Left hindlimb (tissue), 1 donor: ENCODE measurements at regions not wholly inside any gene's neighbourhood (a gene's known extent, or its start where the extent isn't known, plus 50 kb on each side); places are given as distances from the start of the nearest gene placed in this dataset.
"Not testable (repeated sequence)": the region's sequence is repeated elsewhere in the genome, so short reads cannot be mapped to it uniquely, and the experiment has no call there.

Experiments used
- DNase-seq: peaks from one replicate; pipeline ENCODE4 v3.0.0-alpha.2; 2018

GRCh38 chr2:875687-876615 is 74.7 kb upstream of the SNTG2 start:
- no peak for DNase-seq

- DNase-seq: peak; percentile 13
These were observed 76.7 kb upstream of the SNTG2 start for GRCh38 chr2:873651-874580.

GRCh38 chr2:873027-873426 is 77.6 kb upstream of the SNTG2 start:
- DNase-seq: no peak

GRCh38 chr2:871926-872680 is 78.5 kb upstream of the SNTG2 start:
- no peak for DNase-seq

- no peak for DNase-seq
These were observed 79.4 kb upstream of the SNTG2 start for GRCh38 chr2:871175-871727.

- no peak for DNase-seq
These were observed 80.2 kb upstream of the SNTG2 start for GRCh38 chr2:870426-870825.

GRCh38 chr2:869894-870293 is 80.8 kb upstream of the SNTG2 start:
- DNase-seq: no peak

DNA sequence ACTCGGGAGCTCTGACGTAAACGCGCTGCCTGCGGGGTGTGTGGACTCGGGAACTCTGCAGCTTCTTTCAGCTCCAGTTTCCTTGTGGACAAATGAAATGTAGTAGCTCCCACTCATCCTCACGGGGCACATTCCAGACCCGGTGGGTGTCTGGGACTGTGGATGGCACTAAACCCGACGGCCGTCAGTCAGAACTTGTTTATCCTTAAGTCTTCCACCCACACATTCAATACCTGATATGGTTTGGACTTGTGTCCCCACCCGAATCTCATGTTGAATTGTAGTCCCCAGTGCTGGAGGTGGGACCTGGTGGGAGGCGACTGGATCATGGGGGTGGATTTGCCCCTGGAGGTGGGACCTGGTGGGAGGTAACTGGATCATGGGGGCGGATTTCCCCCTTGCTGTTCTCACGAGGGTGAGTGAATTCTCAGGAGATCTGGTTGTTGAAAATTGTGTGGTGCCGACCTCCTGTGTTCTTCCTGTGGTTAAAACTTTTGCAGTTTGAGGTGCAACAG is 81.2 kb upstream of the SNTG2 start:
- DNase-seq: no peak

- not testable (repeated sequence) for DNase-seq
These were observed 81.8 kb upstream of the SNTG2 start for GRCh38 chr2:868857-869256.

GRCh38 chr2:867296-867695 is 83.4 kb upstream of the SNTG2 start:
- no peak for DNase-seq

DNA sequence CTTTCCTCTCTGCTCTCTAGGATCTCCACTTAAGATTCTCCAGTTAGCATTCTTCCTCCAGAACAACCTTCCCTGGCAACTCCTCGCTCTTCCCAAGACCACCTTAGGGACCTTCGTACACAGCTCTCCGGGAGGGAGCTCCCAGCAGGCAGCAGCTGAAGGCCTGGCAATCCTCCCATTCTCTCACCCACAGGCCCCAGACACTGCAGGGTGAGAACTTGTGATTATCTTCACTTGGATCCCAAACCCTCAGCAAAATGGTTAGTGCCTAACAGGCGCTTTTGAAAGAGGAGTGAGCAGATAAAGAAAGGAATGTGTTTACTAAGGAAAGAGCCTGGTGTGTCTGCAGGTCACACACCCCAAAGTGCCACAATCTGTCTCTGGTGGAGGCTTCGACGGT is 83.8 kb upstream of the SNTG2 start:
- DNase-seq: no peak

- no peak for DNase-seq
These were observed 84.5 kb upstream of the SNTG2 start for GRCh38 chr2:866009-866680.

GRCh38 chr2:864501-865106 is 86.0 kb upstream of the SNTG2 start:
- DNase-seq: no peak

- DNase-seq: no peak
These were observed 86.8 kb upstream of the SNTG2 start for GRCh38 chr2:863732-864450.

- DNase-seq: no peak
These were observed 87.8 kb upstream of the SNTG2 start for GRCh38 chr2:862731-863466.

- no peak for DNase-seq
These were observed 88.3 kb upstream of the SNTG2 start for GRCh38 chr2:862355-862687.

DNA sequence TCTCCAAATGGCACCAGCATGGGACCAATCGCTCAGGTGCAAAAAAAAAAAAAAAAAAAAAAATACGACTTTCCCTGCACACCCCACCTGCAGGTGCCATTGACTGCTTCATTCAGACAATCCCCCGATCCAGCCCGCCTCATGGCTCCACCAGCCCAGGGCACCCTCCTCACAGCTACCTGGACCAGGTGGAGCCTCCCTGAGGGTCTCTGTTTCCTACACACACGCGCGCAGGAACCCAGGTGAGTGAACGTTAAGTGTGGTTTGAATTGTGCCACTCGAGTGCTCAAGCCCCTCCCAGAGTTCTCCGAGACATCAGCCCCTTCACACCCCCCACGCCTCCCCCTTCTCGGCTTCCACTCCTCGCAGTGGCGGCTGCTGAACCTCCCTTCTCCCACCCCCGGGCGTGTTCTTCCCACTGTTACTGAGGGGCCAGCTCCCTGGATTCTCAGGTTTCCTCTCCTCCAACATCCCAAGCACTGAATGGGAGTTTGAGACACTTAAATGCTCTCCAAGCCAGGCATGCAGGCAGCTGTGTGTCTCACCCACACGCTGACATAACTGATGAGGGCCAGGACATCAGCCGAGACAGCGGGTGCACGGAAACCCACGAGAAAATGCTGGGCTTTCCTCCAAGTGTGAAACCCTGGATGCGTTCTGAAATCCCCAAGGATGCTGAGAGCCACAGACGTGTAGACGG is 88.8 kb upstream of the SNTG2 start:
- DNase-seq: no peak

DNA sequence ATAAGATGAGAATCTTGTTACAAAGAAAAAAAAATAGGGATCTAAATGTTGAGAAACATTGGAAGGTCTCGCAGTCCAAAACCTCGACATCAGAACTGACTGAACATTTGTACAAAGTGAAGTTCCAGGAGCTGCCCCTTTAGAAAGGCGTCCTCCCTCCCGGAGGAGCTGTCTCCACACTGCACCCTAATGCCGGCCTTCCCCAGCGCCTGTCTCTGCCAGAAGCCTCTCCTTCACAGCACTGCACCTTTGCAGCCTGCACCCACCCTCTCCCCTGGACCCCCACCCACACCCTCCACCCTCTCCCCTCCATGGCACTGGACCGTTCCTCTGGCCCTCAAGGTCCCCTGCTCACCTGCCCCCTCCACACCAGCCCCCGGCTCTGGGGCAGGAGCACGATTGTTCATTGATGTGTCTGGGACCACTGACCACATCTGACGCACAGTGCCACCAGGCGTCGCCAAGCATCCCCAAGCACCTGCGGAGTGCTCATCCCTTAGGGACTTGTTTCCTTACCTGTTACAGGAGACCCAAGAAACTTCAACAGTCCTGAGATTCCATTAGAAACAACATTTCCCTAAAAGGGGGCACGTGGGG is 90.3 kb upstream of the SNTG2 start:
- no peak for DNase-seq

DNA sequence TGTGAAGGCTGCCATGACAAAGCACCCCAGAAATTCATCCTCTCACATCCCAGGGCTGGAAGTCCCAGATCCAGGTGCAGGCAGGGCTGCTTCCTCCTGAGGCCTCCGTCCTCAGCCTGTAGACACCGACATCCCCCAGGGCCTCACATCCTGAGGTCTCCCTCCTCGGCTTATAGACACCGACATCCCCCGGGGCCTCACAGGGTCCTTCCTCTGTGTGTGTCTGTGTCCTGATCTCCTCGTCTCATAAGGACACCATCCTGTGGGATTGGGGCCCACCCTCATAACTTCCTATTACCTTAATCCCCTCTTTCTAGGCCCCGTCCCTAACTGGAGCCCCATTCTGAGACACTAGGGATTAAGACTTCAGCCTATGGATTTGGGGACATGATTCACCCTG is 92.0 kb upstream of the SNTG2 start:
- DNase-seq: no peak
